ENCODE measurements at regions not wholly inside any gene's neighbourhood (a gene's known extent, or its start where the extent isn't known, plus 50 kb on each side); places are given as distances from the start of the nearest gene placed in this dataset.

- Histone ChIP-seq H3K9me3 (ENCODE audit: control insufficient read depth in 4 of 4, low read length in 3 of 4) (peaks cover 5 to 7% (median 5%) of the 10 kb centered on the region in 4 donors), H3K36me3 (ENCODE audit: control insufficient read depth in 4 of 4, insufficient read depth in 3 of 4, low read depth in 1 of 4, low read length in 3 of 4) (no peaks in the 10 kb centered on the region), H3K4me1 (ENCODE audit: control insufficient read depth in 4 of 4, insufficient read depth in 4 of 4, low read length in 3 of 4) (no peaks in the 10 kb centered on the region), H3K27ac (ENCODE audit: low read depth in 1 of 2, low read length in 2 of 2) (no peak overlapping the region), H3K9ac (ENCODE audit: low read depth in 1 of 2, low read length in 2 of 2) (no peak overlapping the region), H3K27me3 (ENCODE audit: control insufficient read depth in 4 of 4, insufficient read depth in 4 of 4, low read length in 3 of 4) (no peaks in the 10 kb centered on the region), H3K4me3 (ENCODE audit: low read depth in 1 of 3, low read length in 3 of 3) (no peak overlapping the region)
- WGBS: 92% methylated on average over 4 of the region's 4 CpGs
- TF ChIP-seq YY1 (IDR thresholded peaks at IDR 0.05) (no peak), FOXA1 (IDR thresholded peaks at IDR 0.05) (no peak), ZBTB33 (IDR thresholded peaks at IDR 0.05) (no peak), ATF3 (IDR thresholded peaks at IDR 0.05) (no peak), RXRA (IDR thresholded peaks at IDR 0.05) (no peak)
- no peak for DNase-seq (ENCODE audit: low spot score)
Observed at GRCh38 chr17:431494-431893, 78.9 kb upstream of the RPH3AL start.

GRCh38 chr17:429589-429988, 77.0 kb upstream of the RPH3AL start:
- no peaks in the 10 kb centered on the region for H3K27me3 ChIP-seq (ENCODE audit: control insufficient read depth in 4 of 4, insufficient read depth in 4 of 4, low read length in 3 of 4)
- 94% methylated on average over 8 of the region's 8 CpGs for WGBS

GRCh38 chr17:428414-428813, 75.8 kb upstream of the RPH3AL start:
- Histone ChIP-seq H3K9me3 (ENCODE audit: control insufficient read depth in 4 of 4, low read length in 3 of 4) (peaks cover 0 to 5% (median 1%) of the 10 kb centered on the region in 4 donors), H3K4me3 (ENCODE audit: low read depth in 1 of 3, low read length in 3 of 3) (no peak overlapping the region), H3K27me3 (ENCODE audit: control insufficient read depth in 4 of 4, insufficient read depth in 4 of 4, low read length in 3 of 4) (peaks cover 0 to under 1% (median 0%) of the 10 kb centered on the region in 4 donors), H3K4me1 (ENCODE audit: control insufficient read depth in 4 of 4, insufficient read depth in 4 of 4, low read length in 3 of 4) (no peaks in the 10 kb centered on the region), H3K36me3 (ENCODE audit: control insufficient read depth in 4 of 4, insufficient read depth in 3 of 4, low read depth in 1 of 4, low read length in 3 of 4) (no peaks in the 10 kb centered on the region), H3K9ac (ENCODE audit: low read depth in 1 of 2, low read length in 2 of 2) (no peak overlapping the region), H3K27ac (ENCODE audit: low read depth in 1 of 2, low read length in 2 of 2) (no peak overlapping the region)
- TF ChIP-seq RXRA (IDR thresholded peaks at IDR 0.05) (no peak), FOXA2 (IDR thresholded peaks at IDR 0.05) (no peak), REST (IDR thresholded peaks at IDR 0.05) (no peak), MAX (IDR thresholded peaks at IDR 0.05) (no peak), ATF3 (IDR thresholded peaks at IDR 0.05) (no peak), JUND (IDR thresholded peaks at IDR 0.05) (no peak), TAF1 (conservative IDR thresholded peaks at IDR 0.05) (no peak), CTCF (IDR thresholded peaks at IDR 0.05; ENCODE audit: low read depth, low read length, missing input control) (no peak), GABPA (IDR thresholded peaks at IDR 0.05 in 1 of 2, conservative IDR thresholded peaks at IDR 0.05 in 1 of 2) (no peak), SP1 (IDR thresholded peaks at IDR 0.05) (no peak), HNF4A (conservative IDR thresholded peaks at IDR 0.05) (no peak), RAD21 (IDR thresholded peaks at IDR 0.05) (no peak), YY1 (IDR thresholded peaks at IDR 0.05) (no peak), FOXA1 (IDR thresholded peaks at IDR 0.05) (no peak), NR2F2 (IDR thresholded peaks at IDR 0.05) (no peak), ZBTB33 (IDR thresholded peaks at IDR 0.05) (no peak), HNF4G (IDR thresholded peaks at IDR 0.05) (no peak), EGR1 (IDR thresholded peaks at IDR 0.05; ENCODE audit: low read depth in 2 of 2) (no peak)
- DNase-seq (ENCODE audit: low spot score): no peak
- WGBS: 95% methylated on average over 3 of the region's 3 CpGs

More at GRCh38 chr17:429589-429988, 77.0 kb upstream of the RPH3AL start:
- no peak overlapping the region for H3K27ac ChIP-seq (ENCODE audit: low read depth in 1 of 2, low read length in 2 of 2)
- H3K9me3 ChIP-seq (ENCODE audit: control insufficient read depth in 4 of 4, low read length in 3 of 4): peaks cover 0 to 5% (median 1%) of the 10 kb centered on the region in 4 donors
- H3K36me3 ChIP-seq (ENCODE audit: control insufficient read depth in 4 of 4, insufficient read depth in 3 of 4, low read depth in 1 of 4, low read length in 3 of 4): no peaks in the 10 kb centered on the region
- H3K4me1 ChIP-seq (ENCODE audit: control insufficient read depth in 4 of 4, insufficient read depth in 4 of 4, low read length in 3 of 4): no peaks in the 10 kb centered on the region
- no peak overlapping the region for H3K9ac ChIP-seq (ENCODE audit: low read depth in 1 of 2, low read length in 2 of 2)
- no peak for TF ChIP-seq SP1 (IDR thresholded peaks at IDR 0.05)
- TF ChIP-seq NR2F2 (IDR thresholded peaks at IDR 0.05): no peak
- TF ChIP-seq HNF4G (IDR thresholded peaks at IDR 0.05): no peak
- DNase-seq (ENCODE audit: low spot score): no peak
- no peak overlapping the region for H3K4me3 ChIP-seq (ENCODE audit: low read depth in 1 of 3, low read length in 3 of 3)
